ENCODE measurements at regions not wholly inside any gene's neighbourhood (a gene's known extent, or its start where the extent isn't known, plus 50 kb on each side); places are given as distances from the start of the nearest gene placed in this dataset.
A peak's percentile ranks its signal among the peaks of the same experiment; 100 is the strongest.

DNA sequence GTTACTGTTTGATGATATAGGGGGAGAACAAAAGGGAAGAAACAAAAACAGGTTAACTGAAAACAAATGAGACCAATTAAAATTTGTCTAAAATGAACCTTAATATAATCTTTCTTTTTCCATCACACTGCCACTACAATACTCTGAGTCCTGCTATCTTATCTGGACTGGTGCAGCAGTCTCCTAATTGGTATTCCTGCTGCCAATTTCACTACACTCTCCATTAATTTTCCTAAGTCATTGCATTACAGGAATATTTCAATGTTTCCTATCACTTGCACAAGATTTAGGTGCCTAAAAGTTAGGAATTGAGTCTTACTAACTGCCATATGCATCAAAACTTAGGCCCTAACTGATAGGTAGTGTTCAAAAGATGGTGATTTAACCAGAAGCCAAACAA, 884.9 kb upstream of the MGAT4C start:
- no peak for DNase-seq

DNA sequence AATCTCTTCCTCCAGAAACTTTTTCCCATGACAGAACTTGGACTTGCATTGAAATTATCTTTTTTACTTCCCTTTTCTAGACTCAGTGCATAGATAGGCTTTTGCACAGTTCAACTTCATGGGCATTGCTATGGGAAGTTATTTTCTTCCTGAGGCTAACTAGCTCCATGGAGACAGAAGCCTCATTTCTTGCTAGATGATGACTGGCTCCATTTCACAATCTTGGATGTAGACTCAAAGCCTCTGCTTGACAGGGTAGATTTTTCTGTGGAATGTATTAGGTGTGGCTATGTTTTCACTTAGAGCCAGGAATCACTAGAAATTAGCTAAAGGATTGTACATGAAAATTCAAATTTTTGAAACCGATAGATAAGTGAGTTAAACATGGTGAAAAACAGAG, 884.1 kb upstream of the MGAT4C start:
- DNase-seq, result no peak

DNA sequence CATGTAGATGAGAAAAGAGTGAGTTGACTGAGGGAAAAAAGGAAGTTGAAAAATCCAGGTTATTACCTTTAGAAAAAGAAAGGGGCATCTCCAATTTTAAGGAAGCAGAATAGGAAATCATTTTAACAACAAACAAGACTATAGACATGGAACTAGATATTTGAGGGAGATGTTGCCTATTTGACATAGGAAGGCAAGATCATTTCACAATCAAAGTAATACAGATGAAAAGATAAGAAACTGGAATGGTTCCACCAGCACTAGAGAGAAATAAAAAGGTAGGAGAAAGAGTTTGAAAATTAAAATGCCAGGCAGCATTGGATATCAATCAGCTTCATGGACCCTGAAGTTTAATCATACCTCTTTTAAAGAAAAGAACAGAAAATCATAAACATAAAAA, 881.0 kb upstream of the MGAT4C start:
- no peak for DNase-seq

DNA sequence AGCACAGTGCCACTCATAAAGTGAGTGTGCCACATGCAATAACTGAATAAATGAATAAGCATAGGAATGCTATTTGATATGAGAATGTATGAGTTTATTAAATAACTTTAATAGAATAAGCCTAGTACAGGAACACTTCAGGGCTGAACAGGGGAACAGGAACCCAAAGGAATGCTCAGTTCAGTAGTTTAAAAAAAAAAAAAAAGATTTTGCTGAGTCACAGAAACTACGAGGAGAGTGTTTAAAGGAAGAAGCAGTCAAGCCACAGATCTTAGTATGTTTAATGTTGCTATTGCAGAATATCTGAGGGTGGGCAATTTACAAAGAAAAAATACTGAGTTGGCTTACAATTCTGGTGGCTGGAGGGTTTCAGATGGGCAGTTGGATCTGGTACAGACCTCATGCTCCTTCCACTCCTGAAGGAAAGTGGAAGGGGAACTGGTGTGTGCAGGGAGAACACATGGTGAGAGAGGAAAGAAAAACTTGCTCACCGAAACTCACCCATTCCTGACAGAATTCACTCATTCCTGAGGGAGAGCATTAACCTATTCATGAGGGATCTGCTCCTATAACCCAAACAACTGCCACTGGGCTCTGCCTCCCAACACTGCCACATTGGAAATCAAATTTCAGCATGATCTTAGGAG, 880.3 kb upstream of the MGAT4C start:
- no peak for DNase-seq

DNA sequence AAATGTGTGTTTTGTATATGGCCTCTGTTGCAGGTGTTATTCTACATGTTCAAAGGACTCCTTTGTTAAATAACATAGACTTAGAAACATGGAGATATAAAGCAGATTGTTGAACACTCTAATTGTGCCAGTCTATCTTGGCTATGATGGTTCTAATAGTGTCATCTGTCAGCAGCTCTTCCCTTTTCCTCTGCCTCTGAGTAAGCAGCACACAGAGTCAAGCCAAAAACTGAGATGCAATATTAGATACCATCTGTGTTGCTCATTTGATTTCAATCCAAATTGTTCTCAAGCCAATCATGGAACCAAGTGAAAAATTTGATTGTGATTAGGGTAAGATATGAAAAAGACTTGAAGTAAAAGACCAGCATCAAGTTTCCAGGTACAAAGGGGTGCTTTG, 871.1 kb upstream of the MGAT4C start:
- no peak for DNase-seq

DNA sequence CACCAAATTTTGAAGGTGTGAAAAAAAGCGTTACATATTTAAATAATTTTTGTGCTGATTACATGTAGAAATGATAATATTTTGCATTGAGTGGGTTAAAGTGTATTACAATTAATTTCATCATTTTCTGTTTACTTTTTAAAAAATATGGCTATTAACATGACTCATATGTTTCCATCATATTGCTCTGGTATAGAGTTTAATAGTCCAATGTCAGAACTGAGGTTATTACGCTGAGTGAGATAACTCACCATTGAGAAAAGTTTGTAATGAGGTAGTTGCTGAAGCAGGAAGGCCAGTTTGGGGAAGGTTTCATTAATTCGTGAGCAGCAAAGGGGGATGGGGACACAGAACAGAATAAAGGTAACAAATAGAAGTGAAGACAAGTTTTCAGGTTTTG, 865.7 kb upstream of the MGAT4C start:
- no peak for DNase-seq

DNA sequence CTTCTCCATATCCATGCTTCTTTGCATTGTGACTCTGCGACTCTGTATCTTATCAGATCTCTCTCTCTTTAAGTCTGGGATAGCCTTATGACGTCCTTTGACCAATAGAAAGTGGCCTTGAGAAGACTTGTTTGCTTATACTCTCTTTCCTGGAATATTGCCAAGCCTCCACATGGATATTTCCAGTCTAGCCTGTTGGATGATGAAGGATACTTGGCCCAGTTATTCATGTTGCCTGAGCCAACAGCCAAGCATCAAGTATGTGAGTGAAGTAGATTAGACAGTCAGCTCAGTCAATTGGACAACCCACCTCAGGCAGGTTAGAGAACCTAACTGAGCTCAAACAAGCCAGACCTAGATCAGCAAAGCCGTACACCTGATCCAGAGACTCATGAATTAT, 864.2 kb upstream of the MGAT4C start:
- DNase-seq, result no peak

DNA sequence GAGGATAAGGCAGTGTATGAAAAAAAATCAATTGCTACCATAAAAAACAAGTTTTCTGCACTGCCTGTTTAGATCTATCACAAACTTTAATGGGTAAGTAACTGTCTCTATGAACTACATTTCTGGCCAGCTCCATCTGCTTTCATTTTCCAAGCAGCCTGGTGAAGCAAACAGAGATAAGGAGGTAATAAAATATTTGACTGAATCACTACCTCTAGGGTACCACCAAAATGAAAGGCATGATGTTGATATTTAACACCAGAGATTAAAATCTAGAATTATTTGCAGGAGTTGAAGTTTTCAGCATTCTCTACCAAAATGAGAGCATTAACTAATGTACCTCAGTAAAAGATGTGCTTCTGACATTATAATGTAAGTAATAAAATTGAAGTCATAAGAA, 863.5 kb upstream of the MGAT4C start:
- no peak for DNase-seq

DNA sequence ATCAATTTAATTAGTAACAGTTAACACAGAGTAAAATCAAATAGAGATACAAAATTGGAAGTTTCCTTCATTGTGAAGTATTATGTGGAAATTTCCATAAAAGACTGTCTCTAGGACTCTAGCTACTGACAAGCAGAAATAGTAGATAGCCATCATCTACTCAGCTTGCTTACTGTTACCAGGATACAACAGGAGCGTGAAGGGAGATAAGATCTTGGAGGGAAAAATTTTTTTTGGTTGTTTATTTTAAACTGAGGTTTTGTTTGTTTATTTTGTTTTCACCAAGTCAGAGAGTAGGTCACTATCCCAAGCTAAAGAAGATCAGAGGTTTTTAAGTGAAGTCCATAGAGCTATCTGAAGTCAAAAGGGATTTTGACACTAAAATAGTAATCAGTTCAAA, 861.3 kb upstream of the MGAT4C start:
- no peak for DNase-seq

DNA sequence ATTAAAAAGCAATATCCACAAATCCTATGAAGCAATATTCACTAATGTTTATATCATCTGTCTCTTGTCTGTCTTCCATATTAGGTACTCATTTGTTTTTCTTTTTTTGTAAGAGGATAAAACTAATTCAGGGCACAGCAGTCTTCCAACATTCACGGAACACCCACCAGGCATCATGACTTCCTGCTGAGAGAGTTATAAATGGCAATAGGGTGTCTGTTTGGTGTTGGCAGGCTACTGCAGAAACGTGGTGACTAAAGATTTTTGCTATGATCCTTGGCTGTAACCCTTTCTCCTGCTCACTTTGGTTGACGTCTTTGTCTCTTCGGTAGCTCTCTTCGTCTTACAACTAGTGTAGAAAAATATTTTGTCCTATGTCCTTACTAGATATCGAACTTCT, 860.6 kb upstream of the MGAT4C start:
- no peak for DNase-seq

DNA sequence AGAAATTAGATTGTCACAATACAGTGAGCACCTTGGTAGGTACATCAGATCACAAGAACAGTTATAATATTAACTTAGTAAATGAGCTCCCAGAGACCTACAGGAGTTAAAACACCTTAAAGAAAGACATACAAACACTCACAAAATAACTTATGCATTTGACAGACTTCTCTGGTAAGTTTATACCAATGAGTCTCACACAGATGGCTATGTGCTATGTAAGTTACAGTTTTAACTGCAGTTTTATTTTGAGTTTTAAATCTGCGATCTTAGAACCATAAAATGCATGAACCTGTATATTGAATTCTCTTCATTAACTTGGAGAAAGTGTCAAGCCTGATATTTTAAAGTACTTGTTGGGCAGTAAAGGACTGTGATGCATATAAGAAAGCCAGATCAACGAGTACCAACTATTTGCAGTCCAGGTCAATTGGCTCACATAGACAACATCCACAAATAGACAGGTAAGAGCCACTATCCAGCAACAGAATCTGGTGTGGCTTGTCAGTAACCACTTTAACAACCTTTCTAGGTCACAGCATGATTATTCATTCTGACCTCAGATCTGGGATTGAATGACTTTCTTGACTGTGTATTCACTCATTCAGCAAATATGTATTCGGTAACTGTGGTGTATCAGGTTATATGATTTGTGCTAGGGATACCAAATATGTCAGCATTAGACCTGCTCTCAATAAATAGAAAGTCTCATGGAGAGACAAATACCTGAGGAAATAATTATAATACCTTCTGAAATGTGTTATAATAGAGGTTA, 856.6 kb upstream of the MGAT4C start:
- no peak for DNase-seq

DNA sequence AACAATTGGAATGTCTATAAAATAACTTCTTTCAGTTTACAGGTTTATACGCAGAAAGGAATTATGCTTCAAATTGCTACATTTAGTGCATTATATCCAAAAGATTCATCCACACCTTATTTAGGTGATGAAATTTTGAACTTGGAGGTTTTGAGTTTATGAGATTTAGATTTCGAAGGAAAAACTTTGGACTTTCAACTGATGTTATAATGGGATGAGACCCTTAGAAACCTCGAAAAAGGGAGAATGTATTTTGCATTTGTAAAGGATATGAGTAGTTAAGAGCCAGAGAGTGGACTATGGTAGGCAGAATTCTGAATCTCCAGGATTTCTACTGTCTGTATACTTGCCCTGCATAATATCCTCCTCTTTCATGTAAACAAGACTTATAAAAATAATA, 851.6 kb upstream of the MGAT4C start:
- no peak for DNase-seq

DNA sequence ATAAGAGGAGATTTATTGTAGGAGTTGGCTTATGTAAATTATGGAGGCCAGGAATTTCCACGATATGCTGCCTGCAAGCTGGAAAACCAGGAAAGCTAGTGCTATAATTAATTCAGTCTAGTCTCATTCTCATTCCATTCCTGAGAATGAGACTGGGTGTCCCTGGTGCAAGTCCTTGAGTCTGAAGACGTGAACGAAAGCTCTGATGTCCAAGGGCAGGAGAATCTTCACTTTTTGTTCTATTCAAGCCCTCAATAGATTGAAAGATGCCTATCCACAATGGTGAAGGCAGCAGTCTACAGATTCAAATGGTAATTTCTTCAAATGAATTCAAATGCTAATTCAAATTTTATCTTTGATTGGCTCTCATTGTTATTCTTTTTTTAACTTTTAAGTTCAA, 851.1 kb upstream of the MGAT4C start:
- no peak for DNase-seq

DNA sequence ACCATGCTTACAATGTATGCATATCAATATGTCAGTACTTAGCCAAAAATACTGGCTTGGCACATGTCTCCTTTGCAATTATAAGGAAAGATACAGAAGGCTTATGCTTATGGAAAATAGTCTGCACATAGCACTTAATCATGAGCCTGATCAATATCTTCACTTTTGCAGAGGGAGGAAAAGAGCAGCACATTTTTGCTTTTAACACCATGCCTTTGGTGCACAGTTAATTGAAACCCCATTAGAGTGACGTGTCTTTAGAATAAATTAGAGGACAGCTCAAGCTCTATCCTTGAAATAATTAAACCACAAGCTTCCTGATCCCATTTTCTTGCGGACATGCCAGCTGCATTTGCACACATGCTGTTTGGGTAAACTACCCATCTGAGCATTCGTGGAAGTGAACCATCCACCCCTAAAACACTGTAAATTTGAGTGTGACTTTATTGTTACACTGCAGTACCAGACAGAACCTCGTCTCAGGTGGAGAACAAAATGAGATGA, 839.9 kb upstream of the MGAT4C start:
- peak; percentile 37 for DNase-seq

DNA sequence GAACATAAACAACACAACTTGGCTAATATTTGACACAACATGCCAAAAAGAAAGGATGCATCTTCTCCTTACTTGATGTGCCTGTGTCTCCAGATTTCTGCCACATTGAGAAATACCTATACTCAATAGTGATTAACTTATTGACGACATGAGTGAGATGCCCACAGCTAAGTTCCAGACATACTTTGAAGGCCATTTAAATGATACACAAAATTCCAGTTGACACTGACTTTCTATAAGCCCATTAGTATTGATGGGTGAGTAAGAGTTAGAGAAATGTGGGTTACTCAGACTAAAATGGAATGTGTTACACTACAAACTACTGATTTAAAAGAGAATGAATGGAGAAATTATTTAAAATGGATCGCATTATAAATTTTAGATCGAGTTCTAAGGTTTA, 838.2 kb upstream of the MGAT4C start:
- no peak for DNase-seq

DNA sequence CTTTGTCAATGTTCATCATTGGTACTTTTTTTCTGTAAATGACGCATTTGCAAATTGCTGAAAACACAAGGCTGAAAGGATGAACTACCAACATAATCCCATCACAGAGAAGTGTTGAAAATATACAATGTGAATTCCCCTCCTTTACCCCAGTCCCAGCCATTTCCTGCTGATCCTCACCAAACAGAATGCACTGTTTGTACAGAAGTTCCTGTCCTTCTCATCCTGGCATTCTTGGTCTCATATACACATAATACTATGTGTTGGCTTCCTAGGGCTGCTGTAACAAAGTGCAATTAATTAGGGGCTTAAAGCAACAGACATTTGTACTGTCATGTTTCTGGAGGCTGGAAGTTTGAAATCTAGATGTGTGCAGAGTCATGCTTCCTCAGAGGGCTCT, 836.2 kb upstream of the MGAT4C start:
- no peak for DNase-seq

DNA sequence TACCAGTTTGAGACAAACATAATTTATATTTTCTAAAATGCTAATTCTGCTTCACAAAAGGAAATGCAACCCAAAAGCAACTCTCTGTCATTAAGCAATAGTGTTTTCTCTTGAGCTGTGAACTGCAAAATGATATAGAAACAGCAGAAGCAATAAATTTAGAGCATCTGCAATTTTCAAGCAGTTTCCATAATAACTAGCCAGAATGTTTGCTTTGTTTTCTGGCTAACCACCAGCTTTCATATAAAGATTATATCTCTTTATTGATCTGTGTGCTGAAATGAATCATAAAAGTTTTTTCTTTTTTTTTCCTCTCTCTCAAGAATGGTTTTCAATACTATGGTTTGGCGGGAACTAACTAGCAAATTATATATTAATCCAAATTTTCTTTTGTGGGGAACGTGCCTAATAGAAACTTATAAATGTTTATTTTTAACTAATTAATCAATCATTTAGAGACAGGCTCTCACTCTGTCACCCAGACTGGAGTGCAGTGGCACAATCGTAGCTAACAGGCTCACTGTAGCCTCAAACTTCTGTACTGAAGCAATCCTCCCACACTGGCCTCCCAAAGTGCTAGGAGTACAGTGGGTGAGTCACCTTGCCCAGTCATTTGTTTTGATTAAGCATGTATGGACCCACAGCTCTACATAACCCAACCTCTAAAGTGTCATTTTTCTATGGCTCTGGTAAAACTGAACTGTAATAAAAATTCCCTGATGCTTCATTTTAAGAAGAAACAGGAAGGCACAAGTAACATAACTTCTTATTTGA, 830.1 kb upstream of the MGAT4C start:
- DNase-seq, result no peak

DNA sequence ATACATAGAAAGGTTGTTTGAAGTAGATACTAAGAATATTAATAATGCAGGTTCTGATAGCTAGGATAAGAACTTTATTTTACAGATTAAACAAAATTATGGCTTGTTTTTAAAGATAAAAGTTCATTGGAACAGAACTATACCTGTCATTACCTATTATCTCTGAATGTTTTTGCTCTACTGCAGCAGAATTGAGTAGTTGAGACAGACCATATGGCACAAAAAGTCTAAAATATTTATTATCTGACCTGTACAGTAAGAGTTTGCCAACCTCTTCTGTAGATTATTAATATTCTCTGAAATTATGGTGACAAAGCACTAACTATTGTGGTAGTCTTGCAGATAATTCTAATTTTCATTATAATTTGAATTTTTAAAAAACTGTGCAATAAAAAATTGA, 829.1 kb upstream of the MGAT4C start:
- DNase-seq, result no peak

DNA sequence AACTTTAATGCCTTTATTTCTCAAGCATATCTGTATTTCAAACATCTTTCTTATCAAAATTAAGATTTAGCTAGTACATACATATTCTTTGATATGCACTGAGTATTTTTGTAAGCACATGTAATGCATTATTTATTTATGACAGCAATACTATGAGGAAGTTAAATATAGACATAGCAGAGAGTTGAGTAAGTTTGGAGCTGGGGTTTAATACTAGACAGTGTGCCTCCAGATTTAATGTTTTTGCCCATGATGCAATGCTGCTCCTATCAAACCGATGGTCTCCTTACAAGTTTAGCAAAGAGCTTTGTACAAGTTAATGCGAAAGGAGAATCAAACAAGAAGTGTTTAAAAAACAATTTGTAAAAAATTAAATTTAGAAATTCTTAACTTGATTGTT, 826.6 kb upstream of the MGAT4C start:
- DNase-seq, result no peak

DNA sequence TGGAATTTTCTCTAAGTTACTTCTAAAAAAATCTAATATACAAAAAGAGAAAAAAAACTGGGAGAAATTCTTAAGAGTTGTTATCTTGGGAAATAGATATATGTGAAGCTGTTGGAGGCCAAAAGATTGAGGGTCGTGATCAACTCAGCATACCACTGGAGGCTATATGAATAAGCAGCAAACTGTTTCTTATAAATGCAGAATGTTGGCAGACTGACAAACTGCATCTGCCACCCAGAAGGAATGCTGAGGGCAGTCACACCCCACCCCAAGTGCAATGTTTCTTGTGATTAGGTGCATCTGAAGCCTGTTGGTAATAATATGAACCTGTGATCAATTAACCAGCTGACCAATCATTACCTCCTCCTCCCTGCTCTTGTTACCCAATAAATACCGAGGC, 818.6 kb upstream of the MGAT4C start:
- DNase-seq, result no peak

DNA sequence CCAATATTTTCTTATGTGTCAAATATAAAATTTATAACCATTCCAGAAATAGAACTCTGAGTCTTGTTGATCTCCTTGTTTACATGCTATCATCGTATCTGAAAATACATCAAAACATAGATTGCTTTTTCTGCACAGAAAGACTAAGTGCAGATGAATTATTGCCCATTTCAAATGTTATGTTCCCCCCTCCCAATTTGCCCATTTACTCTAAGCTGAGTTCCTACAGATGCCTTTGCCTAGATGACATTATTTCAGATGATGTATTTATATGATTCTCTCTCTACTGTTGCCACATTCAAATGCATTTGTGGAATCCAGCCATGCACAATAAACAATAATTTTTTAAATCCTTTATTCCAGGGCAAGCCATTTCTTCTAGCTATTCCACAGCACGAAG, 810.1 kb upstream of the MGAT4C start:
- DNase-seq, result no peak

DNA sequence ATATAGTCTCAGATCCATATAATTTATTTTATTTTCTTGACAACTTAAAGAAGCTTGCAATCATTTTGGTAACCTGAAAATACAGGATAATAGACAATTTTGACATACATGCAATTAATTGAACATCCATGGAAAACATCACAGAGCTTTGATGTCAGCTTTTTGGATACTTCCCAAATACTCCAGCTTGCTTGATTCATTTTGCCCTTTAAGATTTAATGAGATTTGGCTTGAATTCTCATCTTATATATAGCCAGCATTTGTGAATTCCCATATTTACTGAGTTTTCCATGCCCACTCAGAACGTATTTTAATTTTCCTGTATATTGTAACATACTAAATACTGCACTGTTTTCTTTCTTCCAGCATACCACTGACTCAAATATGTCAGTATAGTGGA, 803.0 kb upstream of the MGAT4C start:
- no peak for DNase-seq

DNA sequence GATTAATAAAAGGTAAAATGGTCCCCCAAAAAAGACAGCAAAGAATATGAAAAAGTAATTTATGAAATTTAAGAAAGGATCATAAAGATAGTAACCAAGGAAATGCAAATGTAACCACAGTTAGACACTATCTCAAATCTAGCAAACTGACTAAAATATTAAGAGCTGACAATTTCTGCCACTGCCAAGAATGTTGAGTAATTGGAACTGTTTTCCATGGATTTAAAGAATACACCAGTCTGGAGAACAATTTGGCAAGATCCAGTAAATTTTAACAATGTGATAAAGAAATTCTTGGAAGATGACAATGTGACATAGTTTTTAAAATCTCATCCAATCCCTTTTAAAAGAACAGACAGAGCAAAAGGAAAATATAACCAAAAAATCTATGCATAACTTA, 798.0 kb upstream of the MGAT4C start:
- no peak for DNase-seq

DNA sequence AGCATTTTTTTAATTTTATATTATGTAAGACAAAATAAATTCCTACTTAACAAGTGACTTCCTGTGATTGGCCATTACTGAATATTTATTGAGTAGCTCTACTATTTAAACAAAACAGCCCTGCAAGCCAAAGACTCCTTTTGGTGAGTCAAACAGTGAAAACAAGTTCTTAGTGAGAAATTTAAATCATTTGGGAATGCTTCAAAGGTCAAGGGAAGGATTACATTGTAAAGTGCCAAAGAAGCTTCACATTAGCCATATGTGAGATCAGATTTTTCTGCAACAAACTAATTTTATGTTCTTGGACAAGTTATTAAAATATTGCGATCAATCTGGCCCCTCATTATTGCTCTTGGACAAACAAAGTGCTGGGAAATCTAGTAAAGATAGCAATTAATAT, 795.4 kb upstream of the MGAT4C start:
- DNase-seq, result no peak
